Type B pancreatic cell (in vitro differentiated cells): ENCODE measurements at regions not wholly inside any gene's neighbourhood (a gene's known extent, or its start where the extent isn't known, plus 50 kb on each side); places are given as distances from the start of the nearest gene placed in this dataset.
"Not testable (repeated sequence)": the region's sequence is repeated elsewhere in the genome, so short reads cannot be mapped to it uniquely, and the experiment has no call there.

ENCODE experiments used
- DNase-seq: peaks from one replicate; pipeline ENCODE4 v3.0.0; 2021; ENCODE audit warnings: mixed read lengths; ENCODE audit not compliant: unreplicated experiment; ENCODE audit errors: extremely low spot score
- H3K27ac Mint-ChIP-seq: 2 replicates; pipeline ENCODE4 v1.8.0; 2021; ENCODE audit warnings: mild to moderate bottlenecking, mixed read lengths
- H3K27me3 Mint-ChIP-seq: 2 replicates; pipeline ENCODE4 v1.8.0; 2021; ENCODE audit warnings: mixed read lengths
- H3K36me3 Mint-ChIP-seq: 2 replicates; pipeline ENCODE4 v1.8.0; 2021; ENCODE audit warnings: mixed read lengths
- H3K4me1 Mint-ChIP-seq: one replicate; pipeline ENCODE4 v1.8.0; 2021; ENCODE audit warnings: mixed read lengths; ENCODE audit not compliant: unreplicated experiment
- H3K4me3 Mint-ChIP-seq: 2 replicates; pipeline ENCODE4 v1.8.0; 2021; ENCODE audit warnings: mild to moderate bottlenecking, mixed read lengths
- H3K9me3 Mint-ChIP-seq: 2 replicates; pipeline ENCODE4 v1.8.0; 2021; ENCODE audit warnings: mixed read lengths
- CTCF ChIP-seq: fragments of 200-600 bp; sonication (generic); conservative IDR thresholded peaks from 2 replicates; pipeline ENCODE4 v1.5.0; 2021; ENCODE audit warnings: antibody characterized with exemption, mild to moderate bottlenecking

GRCh38 chr5:96326902-96327301 is 106.1 kb downstream of the PCSK1 start:
- H3K36me3 Mint-ChIP-seq = no peaks in the 10 kb centered on the region
- H3K9me3 Mint-ChIP-seq = no peaks in the 10 kb centered on the region

GRCh38 chr5:96324708-96325107 is 108.3 kb downstream of the PCSK1 start:
- no peaks in the 10 kb centered on the region for H3K36me3 Mint-ChIP-seq
- H3K27ac Mint-ChIP-seq = no peak overlapping the region
- H3K9me3 Mint-ChIP-seq = no peaks in the 10 kb centered on the region
- H3K4me1 Mint-ChIP-seq = peaks cover 5% of the 10 kb centered on the region
- no peak overlapping the region for H3K4me3 Mint-ChIP-seq
- H3K27me3 Mint-ChIP-seq = no peaks in the 10 kb centered on the region
- no peak for DNase-seq
- TF ChIP-seq CTCF = no peak

More at GRCh38 chr5:96326902-96327301, 106.1 kb downstream of the PCSK1 start:
- TF ChIP-seq CTCF = no peak
- no peak overlapping the region for H3K27ac Mint-ChIP-seq
- DNase-seq = no peak
- H3K4me3 Mint-ChIP-seq = no peak overlapping the region
- peaks cover 16% of the 10 kb centered on the region for H3K4me1 Mint-ChIP-seq
- H3K27me3 Mint-ChIP-seq = no peaks in the 10 kb centered on the region

- TF ChIP-seq CTCF = no peak
- peaks cover 9% of the 10 kb centered on the region for H3K4me1 Mint-ChIP-seq
These were observed 110.2 kb downstream of the PCSK1 start for GRCh38 chr5:96322865-96323264.

GRCh38 chr5:96322217-96322616 is 110.8 kb downstream of the PCSK1 start:
- Mint-ChIP-seq H3K4me1 (peaks cover 9% of the 10 kb centered on the region), H3K27me3 (no peaks in the 10 kb centered on the region), H3K36me3 (no peaks in the 10 kb centered on the region), H3K27ac (no peak overlapping the region), H3K9me3 (no peaks in the 10 kb centered on the region), H3K4me3 (no peak overlapping the region)
- TF ChIP-seq CTCF = no peak
- DNase-seq = no peak

More at GRCh38 chr5:96322865-96323264, 110.2 kb downstream of the PCSK1 start:
- no peak for DNase-seq
- no peaks in the 10 kb centered on the region for H3K27me3 Mint-ChIP-seq
- H3K9me3 Mint-ChIP-seq = no peaks in the 10 kb centered on the region
- no peak overlapping the region for H3K4me3 Mint-ChIP-seq
- H3K36me3 Mint-ChIP-seq = no peaks in the 10 kb centered on the region
- H3K27ac Mint-ChIP-seq = no peak overlapping the region

- peaks cover 11% of the 10 kb centered on the region for H3K4me1 Mint-ChIP-seq
- H3K4me3 Mint-ChIP-seq = no peak overlapping the region
- no peaks in the 10 kb centered on the region for H3K9me3 Mint-ChIP-seq
- H3K27ac Mint-ChIP-seq = no peak overlapping the region
- no peak for DNase-seq
- no peaks in the 10 kb centered on the region for H3K36me3 Mint-ChIP-seq
- no peaks in the 10 kb centered on the region for H3K27me3 Mint-ChIP-seq
- TF ChIP-seq CTCF = no peak
These were observed 111.7 kb downstream of the PCSK1 start for GRCh38 chr5:96321345-96321744.

- peaks cover 14% of the 10 kb centered on the region for H3K4me1 Mint-ChIP-seq
- H3K36me3 Mint-ChIP-seq = no peaks in the 10 kb centered on the region
- H3K4me3 Mint-ChIP-seq = no peak overlapping the region
- TF ChIP-seq CTCF = no peak
- no peaks in the 10 kb centered on the region for H3K27me3 Mint-ChIP-seq
- no peak overlapping the region for H3K27ac Mint-ChIP-seq
- DNase-seq = no peak
- H3K9me3 Mint-ChIP-seq = no peaks in the 10 kb centered on the region
These were observed 112.3 kb downstream of the PCSK1 start for GRCh38 chr5:96320797-96321196.

GRCh38 chr5:96319981-96320739 is 112.9 kb downstream of the PCSK1 start:
- not testable (repeated sequence) for H3K9me3 Mint-ChIP-seq, H3K36me3 Mint-ChIP-seq, H3K27me3 Mint-ChIP-seq, H3K27ac Mint-ChIP-seq, H3K4me3 Mint-ChIP-seq, DNase-seq
- peaks cover 14% of the 10 kb centered on the region for H3K4me1 Mint-ChIP-seq
